ENCODE measurements at regions not wholly inside any gene's neighbourhood (a gene's known extent, or its start where the extent isn't known, plus 50 kb on each side); places are given as distances from the start of the nearest gene placed in this dataset.

DNA sequence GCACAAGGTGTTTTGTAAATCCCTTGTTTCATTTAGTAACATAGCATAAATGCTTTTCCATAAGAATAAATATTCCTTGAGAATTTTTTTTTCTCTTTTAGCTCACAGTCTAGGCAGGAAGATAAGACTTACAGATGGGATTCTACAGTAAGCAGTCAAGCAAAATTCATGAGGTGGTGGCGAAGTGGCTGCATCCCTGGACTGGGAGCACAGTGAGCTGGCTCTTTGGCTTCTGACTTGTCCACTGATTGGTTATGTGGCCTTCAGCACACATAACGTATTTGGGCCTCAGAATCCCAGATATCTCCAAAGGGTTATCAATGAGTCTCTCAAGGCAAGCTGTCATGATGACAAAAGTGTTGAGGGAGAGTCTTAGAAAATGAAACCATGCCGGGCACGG, 99.8 kb downstream of the EBNA1BP2 start:
- intact Hi-C loops (cut with DNase I), result loop anchor here (5.0 to 10.0 kb wide), 4 partner anchors 150 to 928 kb away; no protein-coding TSS in a partner anchor
- WGBS, 3 donors, result 82 to 88% (median 84%) methylated on average over 4 of the region's 4 CpGs
- TF ChIP-seq, protein P1, sequence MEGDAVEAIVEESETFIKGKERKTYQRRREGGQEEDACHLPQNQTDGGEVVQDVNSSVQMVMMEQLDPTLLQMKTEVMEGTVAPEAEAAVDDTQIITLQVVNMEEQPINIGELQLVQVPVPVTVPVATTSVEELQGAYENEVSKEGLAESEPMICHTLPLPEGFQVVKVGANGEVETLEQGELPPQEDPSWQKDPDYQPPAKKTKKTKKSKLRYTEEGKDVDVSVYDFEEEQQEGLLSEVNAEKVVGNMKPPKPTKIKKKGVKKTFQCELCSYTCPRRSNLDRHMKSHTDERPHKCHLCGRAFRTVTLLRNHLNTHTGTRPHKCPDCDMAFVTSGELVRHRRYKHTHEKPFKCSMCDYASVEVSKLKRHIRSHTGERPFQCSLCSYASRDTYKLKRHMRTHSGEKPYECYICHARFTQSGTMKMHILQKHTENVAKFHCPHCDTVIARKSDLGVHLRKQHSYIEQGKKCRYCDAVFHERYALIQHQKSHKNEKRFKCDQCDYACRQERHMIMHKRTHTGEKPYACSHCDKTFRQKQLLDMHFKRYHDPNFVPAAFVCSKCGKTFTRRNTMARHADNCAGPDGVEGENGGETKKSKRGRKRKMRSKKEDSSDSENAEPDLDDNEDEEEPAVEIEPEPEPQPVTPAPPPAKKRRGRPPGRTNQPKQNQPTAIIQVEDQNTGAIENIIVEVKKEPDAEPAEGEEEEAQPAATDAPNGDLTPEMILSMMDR (IDR thresholded peaks at IDR 0.05), result no peak
- TF ChIP-seq EP300 (IDR thresholded peaks at IDR 0.05) (no peak), POLR2A (IDR thresholded peaks at IDR 0.05) (no peak)
- peaks cover 5% of the 10 kb centered on the region for H3K4me1 ChIP-seq (ENCODE audit: insufficient read depth)
- H3K27me3 ChIP-seq, result no peaks in the 10 kb centered on the region
- no peak for DNase-seq
- no peak overlapping the region for H3K27ac ChIP-seq
- no peak overlapping the region for H3K4me3 ChIP-seq
- no peaks in the 10 kb centered on the region for H3K9me3 ChIP-seq
- no peaks in the 10 kb centered on the region for H3K36me3 ChIP-seq

DNA sequence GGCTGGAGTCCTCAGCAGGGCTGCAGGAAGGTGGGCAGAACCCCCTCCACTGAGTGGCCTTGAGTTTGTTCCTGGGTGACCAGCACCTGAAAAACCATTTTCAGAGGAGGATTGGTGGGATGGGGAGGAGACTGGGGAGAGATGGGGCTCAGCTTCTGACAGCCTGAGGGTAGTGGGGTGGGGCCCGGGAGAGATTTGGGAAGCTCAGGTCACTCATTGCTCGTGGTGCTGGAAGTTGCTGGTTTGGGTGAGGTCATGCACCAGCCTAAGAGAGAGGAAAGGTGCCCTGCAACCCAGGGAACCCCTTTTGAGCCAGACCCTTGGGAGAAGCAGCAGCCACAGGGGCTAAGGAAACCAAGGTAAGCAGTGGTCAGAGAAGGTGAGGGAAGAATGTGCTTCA, 100.8 kb downstream of the EBNA1BP2 start:
- intact Hi-C loops (cut with DNase I), result loop anchor here (5.0 to 10.0 kb wide), 4 partner anchors 149 to 926 kb away; no protein-coding TSS in a partner anchor
- WGBS, 3 donors, result 82 to 98% (median 91%) methylated on average over 2 of the region's 2 CpGs
- no peak overlapping the region for H3K27ac ChIP-seq
- TF ChIP-seq, protein P1 (IDR thresholded peaks at IDR 0.05), result no peak
- TF ChIP-seq POLR2A (IDR thresholded peaks at IDR 0.05), result no peak
- no peak for TF ChIP-seq EP300 (IDR thresholded peaks at IDR 0.05)
- no peak overlapping the region for H3K4me3 ChIP-seq
- no peaks in the 10 kb centered on the region for H3K9me3 ChIP-seq
- peaks cover 5% of the 10 kb centered on the region for H3K4me1 ChIP-seq (ENCODE audit: insufficient read depth)
- H3K27me3 ChIP-seq, result no peaks in the 10 kb centered on the region
- H3K36me3 ChIP-seq, result no peaks in the 10 kb centered on the region
- DNase-seq, result no peak

DNA sequence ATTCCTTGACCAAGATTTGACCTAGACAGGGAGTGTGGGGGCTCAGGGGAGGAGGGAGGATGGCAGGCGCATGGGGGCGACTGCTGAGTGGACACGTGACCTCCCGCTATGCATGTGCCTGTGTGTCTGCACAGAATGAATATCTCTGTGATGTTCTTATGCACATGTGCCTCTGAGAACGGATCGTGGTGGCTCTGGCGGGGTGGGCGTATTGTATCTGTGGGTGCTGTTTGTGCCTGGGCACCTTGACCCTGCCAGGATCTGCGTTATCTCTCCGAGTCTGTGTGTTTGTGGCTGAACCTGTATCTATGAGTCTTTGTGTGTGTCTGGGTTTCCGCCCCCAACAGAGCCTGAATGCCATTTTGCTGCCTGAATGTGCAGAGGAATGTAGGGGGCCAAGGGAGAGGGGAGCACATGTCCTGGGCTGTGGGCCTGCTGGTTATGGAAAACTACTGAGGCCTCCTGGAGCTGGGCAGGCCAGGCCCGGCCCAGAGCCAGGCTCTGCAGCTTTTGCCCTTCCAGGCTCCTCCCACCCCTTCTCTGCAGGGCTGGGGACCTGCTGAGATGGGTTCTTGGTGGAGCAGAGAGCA, 102.5 kb downstream of the EBNA1BP2 start:
- Histone ChIP-seq H3K27me3 (no peaks in the 10 kb centered on the region), H3K4me3 (no peak overlapping the region), H3K36me3 (no peaks in the 10 kb centered on the region), H3K9me3 (no peaks in the 10 kb centered on the region), H3K27ac (no peak overlapping the region), H3K4me1 (ENCODE audit: insufficient read depth) (peaks cover 5% of the 10 kb centered on the region)
- intact Hi-C loops (cut with DNase I), result loop anchor here (5.0 to 10.0 kb wide), 6 partner anchors 147 to 925 kb away; partner anchors contain the start of gene TMEM269 (in 1 of the 4)
- 87 to 90% (median 87%) methylated on average over 12 of the region's 12 CpGs for WGBS, 3 donors
- TF ChIP-seq EP300 (IDR thresholded peaks at IDR 0.05), result no peak
- TF ChIP-seq, protein P1 (IDR thresholded peaks at IDR 0.05), result no peak
- TF ChIP-seq POLR2A (IDR thresholded peaks at IDR 0.05), result no peak
- no peak for DNase-seq

DNA sequence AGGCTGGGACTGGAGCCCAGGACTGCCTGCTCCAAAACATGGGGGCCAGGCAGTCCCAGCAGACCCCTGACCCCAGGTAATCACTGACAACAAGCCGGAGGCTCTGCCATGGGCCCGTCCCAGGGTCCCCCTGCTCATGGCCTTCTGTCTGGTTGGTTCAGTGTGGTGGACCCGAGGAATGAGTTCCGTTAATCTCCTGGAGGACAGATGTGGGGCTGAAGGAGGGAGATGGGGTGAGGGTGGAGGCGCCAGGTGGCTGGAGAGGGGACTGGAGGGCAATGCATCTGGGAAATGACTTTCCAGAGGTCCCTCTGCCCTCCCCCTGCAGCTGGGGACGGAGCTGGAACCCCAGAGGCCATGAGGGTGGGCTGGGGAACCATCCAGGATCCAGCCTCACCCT, 103.2 kb downstream of the EBNA1BP2 start:
- Histone ChIP-seq H3K4me1 (ENCODE audit: insufficient read depth) (peaks cover 5% of the 10 kb centered on the region), H3K27me3 (no peaks in the 10 kb centered on the region), H3K27ac (no peak overlapping the region), H3K9me3 (no peaks in the 10 kb centered on the region), H3K36me3 (no peaks in the 10 kb centered on the region), H3K4me3 (no peak overlapping the region)
- TF ChIP-seq EP300 (IDR thresholded peaks at IDR 0.05), result no peak
- no peak for TF ChIP-seq POLR2A (IDR thresholded peaks at IDR 0.05)
- TF ChIP-seq, protein P1 (IDR thresholded peaks at IDR 0.05), result no peak
- WGBS, 3 donors, result 81 to 88% (median 85%) methylated on average over 6 of the region's 6 CpGs
- intact Hi-C loops (cut with DNase I), result loop anchor here in 2 of 4 donors (10.0 kb wide), 2 partner anchors 284 to 294 kb away; partner anchors contain the start of gene TMEM269 (in 1 of the 2)
- no peak for DNase-seq
